Mucosa of descending colon (tissue), 3 donors: ENCODE measurements at regions not wholly inside any gene's neighbourhood (a gene's known extent, or its start where the extent isn't known, plus 50 kb on each side); places are given as distances from the start of the nearest gene placed in this dataset.
A peak's percentile ranks its signal among the peaks of the same experiment; 100 is the strongest.

ENCODE experiments used
- ATAC-seq: fragments of 200-7000 bp; cut with Tn5 transposase; one replicate; pipeline ENCODE4 v1.9.1; 2020; ENCODE audit warnings: mild to moderate bottlenecking, moderate library complexity
- DNase-seq, 3 donors: peaks; one replicate each; pipeline ENCODE4 v3.0.0-alpha.2; 2020
- H3K36me3 ChIP-seq: fragments of 200-600 bp; one replicate; pipeline ENCODE4 v1.8.0; 2021; ENCODE audit warnings: low read depth, mild to moderate bottlenecking
- H3K4me1 ChIP-seq: fragments of 200-600 bp; one replicate; pipeline ENCODE4 v1.8.0; 2021; ENCODE audit warnings: low read depth, mild to moderate bottlenecking
- H3K4me3 ChIP-seq: fragments of 200-600 bp; one replicate; pipeline ENCODE4 v1.8.0; 2021; ENCODE audit warnings: mild to moderate bottlenecking
- H3K9me3 ChIP-seq: fragments of 200-600 bp; one replicate; pipeline ENCODE4 v1.8.0; 2021; ENCODE audit warnings: mild to moderate bottlenecking
- CTCF ChIP-seq: fragments of 200-600 bp; IDR thresholded peaks from one replicate; pipeline ENCODE4 v1.8.0; 2022; ENCODE audit warnings: antibody characterized with exemption, mild to moderate bottlenecking
- intact Hi-C, 2 donors: fragments of 100-400 bp; cut with DNase I in 1 of 2; cut with micrococcal nuclease in 1 of 2; formaldehyde crosslinking; loops; one replicate each; pipeline versions ENCODE4 v1.11.0 to v1.11.1; 2022; cut with DNase I, micrococcal nuclease
- donor health status: DM: no; HTN: no; CAD: no; lungs with moderate emphysema.
- donor health status: DM: no; HTN: no; CAD: no.
- donor health status: DM: no; HTN: yes; CAD: no.

GRCh38 chr14:71745072-71745471 lies 187.2 kb upstream of the RGS6 start:
- DNase-seq (no peak), ATAC-seq (no peak)
- Histone ChIP-seq H3K4me3 (no peak overlapping the region), H3K4me1 (no peaks in the 10 kb centered on the region), H3K36me3 (no peaks in the 10 kb centered on the region), H3K9me3 (peaks cover 7% of the 10 kb centered on the region)
- intact Hi-C loops: no loop called here
- TF ChIP-seq CTCF: no peak

- no peak for TF ChIP-seq CTCF
- ATAC-seq: no peak
- intact Hi-C loops: no loop called here
- H3K36me3 ChIP-seq: no peaks in the 10 kb centered on the region
- H3K9me3 ChIP-seq: peaks cover 7% of the 10 kb centered on the region
- H3K4me1 ChIP-seq: peaks cover under 1% of the 10 kb centered on the region
- H3K4me3 ChIP-seq: no peak overlapping the region
- no peak for DNase-seq
These were observed 184.0 kb upstream of the RGS6 start for GRCh38 chr14:71748196-71748595.

GRCh38 chr14:71749613-71750238 lies 182.5 kb upstream of the RGS6 start:
- Histone ChIP-seq H3K4me1 (peaks cover 5% of the 10 kb centered on the region), H3K36me3 (no peaks in the 10 kb centered on the region), H3K9me3 (peaks cover 7% of the 10 kb centered on the region), H3K4me3 (no peak overlapping the region)
- no peak for TF ChIP-seq CTCF
- DNase-seq (no peak), ATAC-seq (peak; percentile 10)
- intact Hi-C loops: loop anchor here in 1 of 2 donors (5.0 kb wide), 1 partner anchor 612 kb away; no protein-coding TSS in a partner anchor

- no peak for DNase-seq
- no peak overlapping the region for H3K4me3 ChIP-seq
- ATAC-seq: no peak
- intact Hi-C loops: loop anchor here in 1 of 2 donors (5.0 kb wide), 1 partner anchor 614 kb away; no protein-coding TSS in a partner anchor
- H3K36me3 ChIP-seq: no peaks in the 10 kb centered on the region
- peaks cover 5% of the 10 kb centered on the region for H3K4me1 ChIP-seq
- peaks cover 7% of the 10 kb centered on the region for H3K9me3 ChIP-seq
- no peak for TF ChIP-seq CTCF
These were observed 181.0 kb upstream of the RGS6 start for GRCh38 chr14:71751264-71751663.

GRCh38 chr14:71752111-71752738 lies 180.0 kb upstream of the RGS6 start:
- no peak overlapping the region for H3K4me3 ChIP-seq
- intact Hi-C loops: loop anchor here (2.0 to 5.0 kb wide), 2 partner anchors 613 to 615 kb away; no protein-coding TSS in a partner anchor
- H3K9me3 ChIP-seq: peaks cover 7% of the 10 kb centered on the region
- H3K4me1 ChIP-seq: peaks cover 5% of the 10 kb centered on the region
- ATAC-seq (no peak), DNase-seq (no peak)
- TF ChIP-seq CTCF: no peak
- no peaks in the 10 kb centered on the region for H3K36me3 ChIP-seq
